Bone marrow (tissue), 2 donors: ENCODE measurements at regions not wholly inside any gene's neighbourhood (a gene's known extent, or its start where the extent isn't known, plus 50 kb on each side); places are given as distances from the start of the nearest gene placed in this dataset.
"Not testable (repeated sequence)": the region's sequence is repeated elsewhere in the genome, so short reads cannot be mapped to it uniquely, and the experiment has no call there.

ENCODE experiments used
- DNase-seq, 2 donors: peaks; one replicate each; lab custom pipeline; 2025; lab: John Stamatoyannopoulos, UW

GRCh38 chr20:29687438-29687837 lies 1570.0 kb upstream of the DEFB115 start:
- no peak for DNase-seq

DNA sequence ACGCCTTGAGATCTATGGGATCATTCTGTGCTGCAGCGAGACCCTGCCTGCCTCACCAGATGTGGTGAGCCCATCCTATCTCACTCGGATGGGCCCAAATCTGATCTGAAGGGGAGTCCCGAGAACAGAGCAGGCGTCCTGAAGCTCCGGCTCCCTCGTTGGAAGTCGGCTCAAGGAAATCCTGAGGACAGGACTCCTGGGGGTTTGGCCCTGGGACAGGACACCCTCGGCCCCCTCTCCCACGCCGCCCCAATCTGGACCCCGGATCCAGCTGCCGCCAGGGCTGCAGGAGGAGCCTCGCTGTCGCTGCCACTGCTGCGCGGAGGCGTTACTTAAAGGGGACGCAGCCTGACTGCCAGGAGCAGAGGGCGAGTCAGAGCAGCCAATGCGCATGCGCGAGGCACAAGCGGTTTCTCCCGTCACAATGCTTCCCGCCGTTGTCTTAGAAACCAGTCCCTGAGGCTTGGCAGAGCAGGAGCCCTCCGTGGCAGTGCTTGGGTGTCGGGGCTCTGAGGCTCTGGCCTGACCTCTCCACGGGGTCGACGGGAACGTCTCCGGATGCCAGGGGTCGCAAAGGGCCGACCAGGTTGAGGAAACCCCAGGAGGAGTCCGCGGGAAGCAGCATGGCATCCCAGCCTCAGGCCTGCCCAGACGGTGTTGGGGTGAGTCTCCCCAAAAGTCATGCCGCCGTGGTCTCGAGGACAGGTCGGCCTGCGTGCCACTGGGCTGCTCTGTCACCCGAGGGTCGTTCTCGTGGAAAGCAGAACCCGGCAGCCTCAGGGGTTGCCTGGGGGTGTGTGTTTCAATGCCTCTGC lies 1567.8 kb upstream of the DEFB115 start:
- peak in 1 of 2 donors; percentile 23 for DNase-seq

- no peak for DNase-seq
Measured at GRCh38 chr20:29690274-29690673, 1567.2 kb upstream of the DEFB115 start.

GRCh38 chr20:29740601-29740950 lies 1516.9 kb upstream of the DEFB115 start:
- no peak for DNase-seq

DNA sequence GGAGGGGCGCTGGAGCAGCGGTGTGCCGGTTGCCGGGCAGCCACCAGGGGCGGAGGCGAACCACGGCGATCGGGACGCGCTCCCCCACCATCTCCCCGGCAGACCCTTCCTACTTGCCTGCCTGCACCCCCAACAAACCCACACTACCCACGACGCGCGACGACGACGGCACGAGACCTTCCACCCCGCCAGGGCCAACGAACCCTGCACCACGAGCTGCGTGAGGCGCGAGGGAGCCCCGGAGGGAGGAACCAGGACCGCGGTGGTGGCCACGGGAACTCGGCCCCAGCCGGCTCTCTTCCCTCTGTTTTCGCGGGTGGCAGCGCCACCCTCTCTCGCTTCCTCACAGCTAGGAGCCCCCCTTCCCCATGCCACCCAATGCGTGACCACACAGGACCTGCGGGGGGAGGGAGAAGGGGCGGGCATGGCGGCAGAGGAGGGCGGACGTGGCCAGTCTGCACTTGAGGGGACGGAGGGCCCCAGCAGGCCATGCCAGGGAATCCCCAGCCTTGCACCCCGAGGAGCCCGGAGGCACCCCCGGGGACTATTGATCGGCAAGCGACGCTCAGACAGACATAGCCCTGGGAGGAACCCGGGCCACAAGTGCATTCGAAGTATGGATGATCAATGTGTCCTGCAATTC lies 1516.4 kb upstream of the DEFB115 start:
- DNase-seq = no peak

DNA sequence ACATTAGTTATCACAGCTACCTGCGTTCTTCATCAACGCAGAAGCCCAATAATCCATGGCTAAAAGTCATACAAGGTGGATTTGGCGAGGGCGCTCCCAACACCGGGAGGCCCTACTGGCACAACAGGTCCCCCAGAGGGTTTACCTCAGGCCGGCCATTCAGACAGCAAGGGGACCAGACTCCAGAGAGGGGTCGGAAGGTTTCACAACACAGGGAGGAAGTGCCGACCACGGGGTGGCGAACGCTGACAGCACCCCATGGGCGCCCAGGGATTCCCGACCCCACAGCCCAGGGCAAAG lies 1515.9 kb upstream of the DEFB115 start:
- DNase-seq = no peak

GRCh38 chr20:29741894-29742698 lies 1515.4 kb upstream of the DEFB115 start:
- DNase-seq = no peak

GRCh38 chr20:29742699-29743100 lies 1514.8 kb upstream of the DEFB115 start:
- no peak for DNase-seq

- DNase-seq = no peak
Measured at GRCh38 chr20:29743101-29743931, 1514.1 kb upstream of the DEFB115 start.

GRCh38 chr20:29744071-29744470 lies 1513.4 kb upstream of the DEFB115 start:
- no peak for DNase-seq

DNA sequence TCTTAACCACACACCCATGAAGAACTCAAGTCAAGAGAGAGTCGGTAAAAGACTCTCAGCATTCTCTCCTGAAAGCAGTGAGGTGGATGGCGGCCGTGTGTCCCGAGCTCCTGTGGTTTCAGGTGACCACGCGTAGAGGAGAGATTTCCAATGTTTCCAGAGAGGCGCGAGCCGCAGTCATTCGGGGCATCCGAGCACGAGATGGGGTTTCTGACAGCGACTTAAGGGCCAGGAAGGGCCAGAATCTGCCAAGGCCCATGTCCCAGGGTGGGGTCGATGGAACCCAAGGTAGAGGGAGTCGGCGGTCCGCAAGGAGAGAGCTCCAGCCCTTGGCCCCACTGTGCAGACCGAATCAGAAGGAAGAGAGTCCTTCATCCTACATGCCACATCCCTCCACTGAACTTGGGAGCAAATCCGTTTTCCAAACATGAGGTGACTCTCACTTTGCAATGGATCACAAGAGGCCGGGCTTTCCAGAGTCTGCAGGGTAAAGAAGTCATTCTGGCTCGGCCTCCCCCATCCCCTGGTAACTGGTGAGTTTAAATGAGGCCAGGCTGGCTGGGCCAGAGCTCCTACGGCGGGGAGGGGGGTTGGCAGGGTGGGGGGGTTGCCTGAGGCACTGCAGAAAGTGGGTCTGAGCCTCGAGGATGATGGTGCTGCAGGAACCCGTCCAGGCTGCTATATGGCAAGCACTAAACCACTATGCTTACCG lies 1511.8 kb upstream of the DEFB115 start:
- DNase-seq = not testable (repeated sequence)

GRCh38 chr20:29750268-29750899 lies 1507.1 kb upstream of the DEFB115 start:
- no peak for DNase-seq

DNA sequence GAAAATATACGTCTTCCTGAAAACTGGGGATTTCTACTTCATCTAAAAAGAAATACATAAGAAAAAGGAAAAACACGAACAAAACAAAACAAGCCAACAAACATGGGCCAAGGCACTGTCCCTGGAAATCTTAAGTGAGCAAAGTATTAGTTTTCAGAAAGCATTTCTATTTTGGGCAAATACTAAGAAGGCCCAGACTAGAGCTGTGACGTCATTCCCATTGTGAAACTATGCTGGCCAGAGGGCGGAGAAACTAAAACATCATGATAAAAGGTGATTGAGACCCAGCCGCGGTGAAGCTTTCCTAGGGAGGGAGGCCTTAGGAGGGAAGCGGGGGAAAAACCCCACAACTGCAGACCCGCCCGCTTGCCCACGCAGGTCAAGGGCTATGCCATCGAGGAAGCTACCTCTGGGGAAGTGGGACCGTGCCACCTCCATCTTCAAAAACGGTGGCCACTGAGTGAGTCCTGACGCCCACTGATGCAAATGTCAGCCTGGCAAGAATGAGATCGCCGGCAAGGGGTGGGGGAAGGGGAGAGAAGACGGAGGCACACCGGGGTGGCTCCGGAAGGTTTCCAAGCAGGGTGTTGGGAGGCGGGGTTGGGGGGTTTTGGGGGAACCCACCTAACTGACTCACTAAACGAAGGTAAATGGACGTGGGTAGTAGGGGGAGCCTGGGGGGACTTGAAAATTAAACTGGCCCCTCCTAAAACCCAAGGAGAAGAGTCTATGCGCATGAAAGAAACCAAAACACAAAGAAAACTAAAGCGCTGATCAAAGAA lies 1504.6 kb upstream of the DEFB115 start:
- DNase-seq = not testable (repeated sequence)

GRCh38 chr20:29753426-29753746 lies 1504.1 kb upstream of the DEFB115 start:
- DNase-seq = not testable (repeated sequence)

- not testable (repeated sequence) for DNase-seq
Measured at GRCh38 chr20:29753879-29754278, 1503.6 kb upstream of the DEFB115 start.

DNA sequence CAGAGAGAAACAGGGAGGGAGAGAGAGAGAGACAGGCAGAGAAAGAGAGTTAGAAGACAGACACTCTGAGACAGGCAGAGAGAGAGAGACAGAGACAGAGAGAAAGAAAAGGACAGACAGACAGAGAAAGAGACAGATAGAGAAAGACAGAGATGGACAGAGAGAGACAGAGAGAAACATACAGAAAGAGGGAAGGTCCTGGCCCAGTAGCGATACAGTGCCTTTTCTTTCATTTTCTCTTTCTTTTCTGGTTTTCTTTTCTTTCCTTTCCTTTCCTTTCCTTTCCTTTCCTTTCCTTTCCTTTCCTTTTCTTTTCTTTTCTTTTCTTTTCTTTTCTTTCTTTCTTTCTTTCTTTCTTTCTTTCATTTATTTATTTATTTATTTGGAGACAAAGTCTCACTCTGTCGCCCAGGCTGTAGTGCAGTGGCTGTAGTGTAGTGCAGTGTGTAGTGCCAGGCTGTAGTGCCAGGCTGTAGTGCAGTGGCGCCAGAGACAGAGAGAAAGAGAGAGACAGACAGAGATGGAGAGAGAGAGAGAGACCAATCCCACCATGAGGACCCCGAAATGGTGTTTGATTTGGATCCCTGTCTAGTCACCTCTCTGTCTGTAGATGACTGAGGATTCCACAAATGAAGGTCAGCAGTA lies 1501.5 kb upstream of the DEFB115 start:
- DNase-seq = not testable (repeated sequence)

DNA sequence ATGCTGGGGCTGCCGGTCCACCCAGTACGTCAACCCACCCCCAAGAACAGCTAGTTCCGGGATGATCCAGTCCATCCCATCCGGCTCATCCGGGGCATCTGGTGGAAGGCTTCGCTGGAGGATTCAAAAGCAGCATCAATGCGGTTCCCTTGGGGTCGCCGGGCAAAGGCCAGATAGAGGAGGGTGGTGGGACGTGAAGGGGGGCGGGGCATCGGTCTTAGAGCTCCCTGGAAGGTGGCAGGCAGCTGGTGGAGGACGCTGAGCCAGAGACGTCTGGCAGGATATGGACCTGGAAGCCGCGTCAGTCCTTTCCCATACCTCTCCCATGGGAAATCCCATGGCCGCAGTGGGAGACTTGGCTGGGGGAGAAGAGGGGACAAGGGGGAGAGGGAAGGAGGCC lies 1500.8 kb upstream of the DEFB115 start:
- DNase-seq = no peak

DNA sequence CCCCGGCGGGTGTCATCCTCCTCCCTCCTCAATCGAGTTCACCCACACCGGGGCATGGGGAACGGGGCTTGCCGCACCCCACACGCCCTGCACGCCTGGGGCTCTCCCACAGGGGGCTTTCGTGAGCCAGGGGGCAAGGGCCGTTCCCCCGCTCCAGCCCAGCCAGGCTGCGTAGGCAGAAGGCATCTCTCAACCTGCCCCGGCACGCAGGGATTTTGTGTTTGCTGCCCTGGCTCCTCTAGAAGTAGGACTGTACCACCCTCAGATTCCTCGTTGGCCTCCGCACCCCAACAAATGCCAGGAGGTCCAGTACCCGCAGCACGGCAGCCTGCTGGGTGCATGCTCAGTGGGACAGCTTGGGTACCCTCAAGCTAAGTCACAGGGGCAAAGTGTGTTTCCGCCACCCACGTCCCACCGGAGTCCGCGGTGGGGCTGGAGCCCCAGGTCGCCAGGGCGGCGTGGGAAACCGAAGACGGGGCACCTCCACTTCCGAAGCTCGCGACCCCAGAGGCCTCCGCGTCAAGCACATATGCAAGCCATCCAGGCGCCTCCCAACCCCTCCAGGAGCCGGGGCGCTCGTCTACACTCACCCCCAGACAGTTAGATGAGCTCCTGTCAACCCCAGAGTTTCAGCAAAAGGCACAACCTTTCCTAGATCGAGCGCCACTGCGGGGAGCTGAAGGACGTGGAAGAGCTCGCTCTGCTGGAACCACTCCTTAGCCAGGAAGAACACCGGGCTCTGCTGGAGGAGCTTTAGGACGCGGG lies 1495.7 kb upstream of the DEFB115 start:
- not testable (repeated sequence) for DNase-seq

GRCh38 chr20:29762620-29763019 lies 1494.8 kb upstream of the DEFB115 start:
- no peak for DNase-seq
